Common myeloid progenitor, CD34-positive (primary cell): ENCODE measurements at regions not wholly inside any gene's neighbourhood (a gene's known extent, or its start where the extent isn't known, plus 50 kb on each side); places are given as distances from the start of the nearest gene placed in this dataset.

Experiments
- CTCF ChIA-PET: fragments of 350-600 bp; sonication (Branson Sonifier 250); formaldehyde crosslinking; loops from one replicate; lab custom pipeline; 2021; ENCODE audit warnings: antibody characterized with exemption; lab: Charles Lee
- POLR2A ChIA-PET: fragments of 350-600 bp; sonication (Branson Sonifier 250); formaldehyde crosslinking; loops from one replicate; lab custom pipeline; 2021; ENCODE audit warnings: antibody characterized with exemption; lab: Charles Lee
- DNase-seq, 3 donors: peaks; one replicate each; pipeline versions ENCODE4 v3.0.0 to v3.0.0-alpha.2; 2013
- H3K27ac ChIP-seq, 2 experiments: 1 replicate in 1 of 2; 2 replicates in 1 of 2; pipeline ENCODE4 v1.7.0; 2013; ENCODE audit warnings: inconsistent platforms in 2 of 2, low read length in 2 of 2, mild to moderate bottlenecking in 2 of 2, low read depth in 1 of 2, moderate library complexity in 1 of 2; ENCODE audit not compliant: severe bottlenecking in 2 of 2, insufficient read depth in 1 of 2, poor library complexity in 1 of 2
- H3K27me3 ChIP-seq, 5 experiments: replicated peaks in 2 of 5; 1 replicate in 3 of 5; 2 replicates in 2 of 5; pipeline versions ENCODE4 v1.6.1 to v1.7.0; 2013; ENCODE audit warnings: low read length in 4 of 5, mild to moderate bottlenecking in 2 of 5, moderate library complexity in 2 of 5, inconsistent platforms in 1 of 5; ENCODE audit not compliant: insufficient read depth in 5 of 5, control insufficient read depth in 4 of 5
- H3K36me3 ChIP-seq, 4 experiments: 1 replicate in 2 of 4; 2 replicates in 2 of 4; pipeline versions ENCODE4 v1.6.1 to v1.7.0; 2013; ENCODE audit warnings: low read length in 3 of 4, control low read depth in 1 of 4, mild to moderate bottlenecking in 1 of 4; ENCODE audit not compliant: control insufficient read depth in 4 of 4, insufficient read depth in 4 of 4
- H3K4me1 ChIP-seq, 4 experiments: 1 replicate in 3 of 4; 2 replicates in 1 of 4; pipeline versions ENCODE4 v1.6.1 to v1.7.1; 2013; ENCODE audit warnings: low read length in 3 of 4, mild to moderate bottlenecking in 3 of 4, control low read depth in 1 of 4, inconsistent platforms in 1 of 4, moderate library complexity in 1 of 4; ENCODE audit not compliant: control insufficient read depth in 4 of 4, insufficient read depth in 4 of 4; ENCODE audit errors: control extremely low read depth in 1 of 4
- H3K4me3 ChIP-seq, 7 experiments: 1 replicate in 4 of 7; 2 replicates in 3 of 7; pipeline versions ENCODE4 v1.5.1 to v1.7.0; 2013; ENCODE audit warnings: mild to moderate bottlenecking in 7 of 7, low read length in 6 of 7, moderate library complexity in 6 of 7, inconsistent platforms in 2 of 7, low read depth in 2 of 7, control low read depth in 1 of 7; ENCODE audit not compliant: insufficient read depth in 4 of 7, control insufficient read depth in 1 of 7; ENCODE audit errors: extremely low read depth in 1 of 7
- H3K9me3 ChIP-seq, 5 experiments: 1 replicate in 4 of 5; 2 replicates in 1 of 5; pipeline versions ENCODE4 v1.6.1 to v1.7.1; 2013; ENCODE audit warnings: low read length in 4 of 5, mild to moderate bottlenecking in 2 of 5, inconsistent platforms in 1 of 5, low read depth in 1 of 5, moderate library complexity in 1 of 5; ENCODE audit not compliant: control insufficient read depth in 4 of 5, insufficient read depth in 2 of 5; ENCODE audit errors: control extremely low read depth in 1 of 5
- WGBS: methylation state at CpG from one replicate; pipeline ENCODE4 v1.1.5; 2013; ENCODE audit not compliant: insufficient coverage; 5-methylcytosine and 5-hydroxymethylcytosine counted together

DNA sequence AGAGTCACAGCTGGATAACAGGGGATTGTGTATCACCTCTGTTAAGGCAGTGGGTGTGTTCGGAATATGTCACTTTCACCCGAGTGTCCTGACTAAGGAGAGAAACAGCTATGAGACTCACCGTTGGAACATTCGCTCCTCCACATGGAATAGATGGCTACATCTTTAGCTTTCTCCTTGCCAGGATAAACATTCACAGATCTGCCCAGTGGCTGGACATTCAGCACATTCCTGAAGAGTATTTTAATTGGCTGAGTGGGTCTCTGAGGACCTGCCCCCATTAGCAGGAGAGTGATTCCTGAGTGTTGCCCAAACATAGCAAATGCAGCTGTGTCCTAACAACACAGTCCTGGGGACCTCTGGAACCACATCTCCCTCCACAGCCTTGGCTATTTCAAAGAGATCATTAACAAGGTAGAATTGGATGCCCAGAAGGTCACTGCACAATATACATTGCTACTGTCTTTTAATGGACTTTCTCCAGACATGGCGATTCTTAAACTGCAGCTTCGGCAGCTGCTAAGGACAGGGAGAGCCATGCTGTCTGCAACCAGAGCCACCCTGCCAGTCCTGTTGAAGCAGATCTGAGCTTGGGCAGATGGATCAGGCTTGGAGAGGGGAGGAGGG lies 435.0 kb upstream of the CADM1 start:
- 82% methylated on average over 6 of the region's 6 CpGs for WGBS
- Histone ChIP-seq H3K9me3 (no peaks in the 10 kb centered on the region), H3K36me3 (no peaks in the 10 kb centered on the region), H3K27me3 (peaks cover 0 to 14% (median 0%) of the 10 kb centered on the region in 5 experiments), H3K4me1 (no peaks in the 10 kb centered on the region), H3K4me3 (no peak overlapping the region), H3K27ac (no peak overlapping the region)
- DNase-seq, result no peak
- ChIA-PET CTCF (interaction anchor here (0.6 to 2.1 kb wide), 2 partner anchors 10 to 22 kb away, joined by 3 to 5 read pairs; no protein-coding TSS in a partner anchor), POLR2A (no interaction called here)

DNA sequence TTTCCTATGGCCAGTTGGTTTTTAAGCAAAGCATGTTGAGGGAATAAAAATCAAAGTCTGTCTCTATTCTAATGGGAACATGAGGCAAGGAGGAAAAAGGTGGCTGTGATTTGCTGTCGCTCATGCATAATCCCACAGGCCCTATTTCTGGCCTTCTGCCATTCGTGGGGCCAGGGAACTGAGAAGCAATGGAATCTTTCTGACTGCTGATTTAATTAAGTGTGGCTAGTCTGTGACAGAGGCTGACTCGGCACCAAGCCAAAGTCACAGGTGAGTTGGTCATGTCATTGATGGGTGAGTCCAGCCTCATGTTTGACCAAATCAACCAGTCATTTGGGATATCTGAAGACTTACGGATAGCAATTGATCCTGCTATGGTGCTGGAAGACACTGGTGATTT lies 429.3 kb upstream of the CADM1 start:
- CTCF ChIA-PET, result no interaction called here
- POLR2A ChIA-PET, result no interaction called here
- H3K9me3 ChIP-seq, result no peaks in the 10 kb centered on the region
- no peak overlapping the region for H3K27ac ChIP-seq
- H3K36me3 ChIP-seq, result no peaks in the 10 kb centered on the region
- H3K4me1 ChIP-seq, result peaks cover 0 to 21% (median 13%) of the 10 kb centered on the region in 4 experiments
- 93% methylated on average over 3 of the region's 4 CpGs for WGBS
- DNase-seq, result no peak
- H3K27me3 ChIP-seq, result peaks cover 0 to 5% (median 0%) of the 10 kb centered on the region in 5 experiments
- H3K4me3 ChIP-seq, result no peak overlapping the region

DNA sequence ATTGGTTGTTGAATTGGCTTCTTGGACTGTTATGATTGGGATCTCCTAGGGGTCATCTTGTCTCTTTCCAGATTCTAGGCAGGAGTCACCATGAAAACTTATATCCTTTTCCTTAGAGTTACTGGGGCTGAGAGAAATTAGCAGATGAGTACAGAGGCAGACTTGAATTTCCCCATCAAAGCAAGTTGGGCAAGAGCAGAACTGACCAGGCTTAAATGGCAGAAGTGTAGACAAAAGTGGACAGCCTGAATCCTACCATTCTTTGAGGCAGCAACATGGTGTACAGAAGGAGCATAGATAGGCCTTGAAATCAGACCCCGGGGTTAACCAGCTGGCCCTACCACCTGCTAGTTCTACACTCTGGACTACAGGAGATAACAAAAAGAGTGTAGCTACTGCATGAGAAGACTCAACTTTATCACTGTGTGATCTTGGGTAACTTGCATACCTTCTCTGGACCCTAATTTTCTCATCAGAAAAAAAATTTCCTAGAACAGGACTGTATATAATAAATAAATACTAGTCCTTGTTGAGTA lies 427.4 kb upstream of the CADM1 start:
- H3K4me3 ChIP-seq, result peak overlapping the region in 1 of 7 experiments; percentile 27
- peak in 1 of 3 donors; percentile 10 for DNase-seq
- H3K27me3 ChIP-seq, result no peaks in the 10 kb centered on the region
- WGBS, result 93% methylated on average over 1 of the region's 1 CpG
- H3K36me3 ChIP-seq, result no peaks in the 10 kb centered on the region
- ChIA-PET CTCF (no interaction called here), POLR2A (no interaction called here)
- H3K4me1 ChIP-seq, result peaks cover 0 to 21% (median 13%) of the 10 kb centered on the region in 4 experiments
- H3K27ac ChIP-seq, result no peak overlapping the region
- H3K9me3 ChIP-seq, result peaks cover 0 to 3% (median 0%) of the 10 kb centered on the region in 5 experiments

DNA sequence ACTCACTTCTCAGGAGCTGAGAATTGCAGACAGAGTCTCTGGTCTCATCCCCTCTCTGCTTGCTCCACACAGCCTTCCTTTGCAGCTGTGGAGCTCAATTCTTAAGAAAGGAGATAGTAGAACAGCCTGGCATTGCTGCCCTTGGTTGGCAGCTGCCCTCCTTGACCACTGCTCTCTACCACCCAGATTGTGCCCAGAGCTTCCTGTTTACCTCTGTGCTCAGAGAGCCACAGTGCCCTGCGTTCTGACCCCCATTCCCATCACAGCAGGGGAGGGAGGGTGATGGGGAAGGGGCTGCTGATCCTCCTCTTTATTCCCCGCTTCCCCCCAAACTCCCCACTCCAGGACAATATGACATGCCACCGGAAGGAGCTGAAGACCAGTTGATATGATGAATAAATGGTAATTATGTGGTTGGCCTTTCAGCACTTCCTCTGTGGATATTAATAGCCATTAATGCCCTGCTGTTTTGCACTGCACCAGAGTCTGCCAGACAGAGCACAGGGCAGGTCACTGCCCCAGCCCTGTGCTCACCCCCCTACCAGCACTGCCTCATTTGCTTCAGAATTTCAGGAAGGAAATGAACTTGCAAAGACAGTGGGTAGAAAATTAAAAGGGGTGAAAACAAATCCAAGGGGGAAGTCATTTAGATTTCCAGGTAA lies 426.8 kb upstream of the CADM1 start:
- Histone ChIP-seq H3K36me3 (no peaks in the 10 kb centered on the region), H3K27ac (no peak overlapping the region), H3K9me3 (peaks cover 0 to 3% (median 0%) of the 10 kb centered on the region in 5 experiments), H3K4me3 (peak overlapping the region in 1 of 7 experiments; percentile 27), H3K27me3 (no peaks in the 10 kb centered on the region), H3K4me1 (peaks cover 0 to 21% (median 13%) of the 10 kb centered on the region in 4 experiments)
- WGBS, result no CpG with 5 or more reads among the region's 3 CpGs
- POLR2A ChIA-PET, result no interaction called here
- DNase-seq, result peak in 2 of 3 donors; percentile 42 to 56
- CTCF ChIA-PET, result no interaction called here

DNA sequence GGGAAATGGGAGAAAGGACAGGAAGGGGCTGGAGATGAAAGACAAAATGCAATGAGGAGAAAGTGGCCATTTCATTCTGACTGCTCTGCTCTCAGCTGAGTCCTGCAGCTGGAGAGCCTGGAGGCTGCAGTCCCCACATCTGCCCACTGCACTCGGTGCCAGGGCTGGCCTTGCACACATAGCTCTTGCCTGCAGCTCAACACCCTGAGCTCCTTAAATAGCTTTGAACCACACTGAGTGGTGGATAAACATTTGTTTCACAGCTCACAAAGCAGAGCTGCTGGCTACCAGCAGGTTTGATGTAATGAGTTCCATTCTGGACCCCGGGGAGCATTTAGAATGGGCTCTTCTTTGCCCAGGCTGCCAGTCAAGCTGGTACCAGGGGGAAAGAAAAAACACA lies 426.1 kb upstream of the CADM1 start:
- Histone ChIP-seq H3K27ac (no peak overlapping the region), H3K4me3 (no peak overlapping the region), H3K4me1 (peaks cover 0 to 21% (median 13%) of the 10 kb centered on the region in 4 experiments), H3K27me3 (no peaks in the 10 kb centered on the region), H3K9me3 (peaks cover 0 to 3% (median 0%) of the 10 kb centered on the region in 5 experiments), H3K36me3 (no peaks in the 10 kb centered on the region)
- 72% methylated on average over 2 of the region's 2 CpGs for WGBS
- ChIA-PET POLR2A (no interaction called here), CTCF (no interaction called here)
- DNase-seq, result no peak

DNA sequence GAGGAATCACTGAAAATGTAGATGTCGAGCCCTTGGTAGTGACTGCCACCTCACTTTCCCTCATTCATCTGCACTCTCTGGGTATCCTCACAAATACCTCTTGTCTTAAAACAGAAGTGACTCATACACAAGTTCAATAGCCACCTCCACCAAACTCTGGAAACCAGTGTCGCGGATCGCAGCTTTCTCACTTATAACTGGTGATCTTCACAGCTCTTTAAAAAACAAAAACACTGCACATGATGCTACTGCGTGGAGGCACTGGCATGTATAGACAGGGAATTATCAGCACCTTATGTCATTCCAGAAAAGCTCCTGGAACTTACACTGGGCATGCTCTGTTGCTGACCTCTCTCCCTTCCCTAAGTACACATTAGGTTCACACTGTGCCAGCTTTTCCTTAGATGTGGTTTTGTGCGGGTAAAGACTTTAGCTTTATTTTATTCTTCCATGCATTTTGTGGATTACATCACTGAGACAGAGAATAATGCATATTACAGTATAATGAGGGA lies 425.5 kb upstream of the CADM1 start:
- POLR2A ChIA-PET, result no interaction called here
- no peak for DNase-seq
- Histone ChIP-seq H3K4me3 (no peak overlapping the region), H3K27me3 (no peaks in the 10 kb centered on the region), H3K9me3 (peaks cover 0 to 3% (median 0%) of the 10 kb centered on the region in 5 experiments), H3K36me3 (no peaks in the 10 kb centered on the region), H3K27ac (no peak overlapping the region), H3K4me1 (peaks cover 0 to 21% (median 13%) of the 10 kb centered on the region in 4 experiments)
- CTCF ChIA-PET, result interaction anchor here (1.3 kb wide), 1 partner anchor 10 kb away, joined by 5 read pairs; no protein-coding TSS in a partner anchor
- WGBS, result 100% methylated on average over 5 of the region's 6 CpGs
